HG03135 (cell line): ENCODE measurements at regions not wholly inside any gene's neighbourhood (a gene's known extent, or its start where the extent isn't known, plus 50 kb on each side); places are given as distances from the start of the nearest gene placed in this dataset.

Experiments
- ATAC-seq: cut with Tn5 transposase; IDR thresholded peaks from one replicate; pipeline ENCODE4 v1.9.1; 2021; ENCODE audit warnings: mild to moderate bottlenecking, moderate library complexity; ENCODE audit not compliant: unreplicated experiment

DNA sequence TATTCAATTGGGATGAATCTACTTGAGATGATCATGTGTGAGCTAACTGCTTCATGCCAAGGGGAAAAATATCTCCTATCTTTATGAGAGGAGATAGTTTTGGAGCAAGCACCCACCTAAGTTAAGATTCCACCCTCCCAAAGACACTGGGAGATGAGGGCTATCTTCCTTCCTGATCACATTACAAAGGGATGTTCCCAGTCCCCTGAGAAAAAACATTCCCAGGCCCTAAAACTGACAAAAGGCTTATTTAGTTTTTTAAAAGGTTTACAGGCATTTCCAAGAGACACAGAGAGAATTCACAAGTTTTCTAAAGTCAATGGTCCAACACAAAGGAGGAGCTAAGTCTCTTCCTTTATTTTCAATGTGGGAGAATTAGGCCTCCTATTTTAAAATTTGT, 401.5 kb downstream of the FBXO15 start:
- ATAC-seq = no peak

DNA sequence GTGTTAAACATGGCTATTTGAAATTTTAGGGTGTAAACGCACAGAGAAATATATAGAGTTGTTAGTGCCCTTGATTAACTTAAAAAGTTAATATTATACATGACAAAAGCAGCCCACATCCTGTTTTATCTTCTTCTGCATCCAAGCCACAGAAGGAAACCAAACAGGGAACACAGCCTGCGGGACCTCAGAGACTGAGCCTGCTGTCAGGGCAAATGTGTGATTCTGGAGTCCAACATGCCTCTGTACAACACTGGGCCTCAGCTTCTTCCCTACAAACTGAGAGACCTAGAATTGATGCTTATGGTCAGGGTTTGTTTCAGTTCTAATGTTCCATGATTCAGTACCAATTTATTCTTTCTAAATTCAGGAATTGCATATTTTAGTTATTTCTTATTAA, 404.7 kb downstream of the FBXO15 start:
- no peak for ATAC-seq

DNA sequence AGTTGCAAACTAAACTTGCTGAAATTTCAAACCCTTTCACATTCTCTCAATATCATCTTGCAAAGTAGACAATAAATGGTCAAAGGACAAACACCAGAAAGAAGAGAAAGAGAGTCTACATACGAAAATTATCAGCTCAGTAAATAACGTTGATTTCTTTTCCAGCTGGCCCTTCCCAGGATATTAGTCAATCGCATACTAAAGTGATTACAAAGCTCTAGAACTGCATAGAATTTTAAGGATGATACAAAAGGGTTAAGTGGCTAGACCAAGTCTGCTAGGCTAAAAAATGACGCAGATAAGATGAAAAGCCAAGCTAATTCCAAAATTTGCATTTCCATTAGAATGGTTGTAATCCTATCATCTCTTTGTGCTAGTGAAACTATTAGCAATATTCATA, 405.7 kb downstream of the FBXO15 start:
- no peak for ATAC-seq

DNA sequence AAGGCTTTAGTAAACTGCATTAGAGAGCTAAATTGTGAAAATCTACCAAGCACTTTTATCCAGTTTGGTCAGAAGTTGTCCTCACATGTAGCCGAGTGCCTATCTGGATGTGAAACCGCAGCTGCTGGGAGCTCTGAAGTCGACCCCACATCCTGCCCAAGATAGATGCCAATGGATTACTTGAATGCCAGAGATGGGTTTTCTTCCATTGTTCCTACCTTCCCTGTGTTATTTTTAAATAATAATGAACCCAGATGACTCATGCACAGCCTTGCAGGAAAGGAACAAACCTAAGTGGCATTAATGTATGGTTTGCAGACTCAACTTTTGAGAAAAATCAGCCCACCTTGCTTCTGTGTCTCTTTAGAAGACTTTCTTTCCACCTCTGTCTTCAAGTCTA, 408.5 kb downstream of the FBXO15 start:
- ATAC-seq = no peak

DNA sequence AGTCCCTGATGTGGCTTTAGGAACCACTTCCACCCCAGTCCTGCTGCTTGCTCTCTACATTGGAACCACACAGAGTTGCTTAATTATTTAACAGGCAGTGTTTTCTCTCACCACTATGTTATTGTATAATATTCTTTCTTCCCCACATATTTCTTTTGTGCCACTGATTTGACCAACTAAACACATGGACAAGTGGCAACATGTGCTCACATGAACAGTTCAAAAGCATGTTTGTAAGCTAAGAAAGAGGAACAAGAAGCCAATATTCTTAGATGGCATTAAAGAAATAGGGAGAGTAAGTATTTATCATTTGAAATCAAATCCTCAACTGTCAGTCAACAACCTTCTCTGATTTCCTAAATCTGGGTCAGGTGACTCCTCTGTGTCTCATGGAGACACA, 409.6 kb downstream of the FBXO15 start:
- no peak for ATAC-seq

DNA sequence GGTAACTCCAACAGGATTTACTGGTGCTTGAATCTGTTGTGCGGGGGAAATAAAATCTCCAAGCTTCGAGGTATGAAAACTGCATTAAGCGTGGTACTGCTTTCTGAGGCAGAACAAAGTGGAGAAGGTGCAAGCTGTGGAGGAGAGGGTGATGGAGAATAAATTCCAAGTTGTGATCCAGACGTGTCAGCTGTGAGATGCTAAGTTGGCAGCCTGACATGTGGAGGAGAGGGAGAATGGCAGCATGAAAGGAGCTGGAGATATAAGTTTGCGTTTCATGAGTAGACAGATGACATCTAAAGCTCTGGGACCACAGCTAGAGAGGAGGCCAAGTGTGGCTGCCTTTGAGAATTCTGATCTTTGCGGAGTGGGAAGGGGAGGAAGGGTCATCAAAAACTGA, 411.8 kb downstream of the FBXO15 start:
- no peak for ATAC-seq

DNA sequence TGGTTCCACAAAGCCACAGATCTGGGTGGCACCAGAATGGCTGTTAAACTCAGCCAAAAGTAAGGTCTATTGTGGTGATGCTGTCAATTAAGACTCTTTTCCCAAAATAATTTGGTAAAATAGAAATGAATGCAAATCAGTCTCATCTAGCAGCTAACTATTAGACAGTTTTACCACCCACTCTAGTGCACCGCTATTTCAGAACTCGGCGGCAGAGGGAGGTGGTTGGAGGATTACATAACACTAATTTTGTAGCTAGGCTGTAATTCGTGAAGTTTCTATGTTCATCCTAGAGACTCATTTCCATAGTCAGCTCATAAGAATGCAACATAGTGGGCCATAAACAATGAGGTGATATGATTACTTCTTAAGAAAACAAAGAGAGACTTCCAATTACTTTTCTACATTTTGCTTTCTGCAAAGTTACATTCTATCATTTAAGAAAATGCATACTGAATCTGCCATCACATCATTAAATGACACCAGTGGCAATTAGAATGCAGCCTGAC, 413.8 kb downstream of the FBXO15 start:
- no peak for ATAC-seq

DNA sequence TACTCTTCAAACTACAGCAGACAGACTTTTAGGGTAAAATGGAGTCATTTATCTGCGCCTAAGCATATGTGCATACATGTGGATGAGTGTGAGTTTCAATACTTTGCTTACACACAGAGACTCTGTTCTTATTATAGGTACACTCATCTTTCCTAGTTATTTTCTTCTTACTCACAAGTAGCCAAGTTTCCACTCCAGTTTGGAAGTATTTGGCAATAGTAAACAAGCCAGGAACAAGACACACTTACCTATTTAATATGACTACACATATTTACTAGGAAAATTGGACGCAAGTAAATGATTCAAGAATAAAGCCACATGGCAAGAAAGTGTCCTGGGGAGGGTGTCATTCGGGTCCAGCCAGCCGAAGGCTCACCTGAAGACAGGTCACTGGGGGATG, 414.3 kb downstream of the FBXO15 start:
- no peak for ATAC-seq

DNA sequence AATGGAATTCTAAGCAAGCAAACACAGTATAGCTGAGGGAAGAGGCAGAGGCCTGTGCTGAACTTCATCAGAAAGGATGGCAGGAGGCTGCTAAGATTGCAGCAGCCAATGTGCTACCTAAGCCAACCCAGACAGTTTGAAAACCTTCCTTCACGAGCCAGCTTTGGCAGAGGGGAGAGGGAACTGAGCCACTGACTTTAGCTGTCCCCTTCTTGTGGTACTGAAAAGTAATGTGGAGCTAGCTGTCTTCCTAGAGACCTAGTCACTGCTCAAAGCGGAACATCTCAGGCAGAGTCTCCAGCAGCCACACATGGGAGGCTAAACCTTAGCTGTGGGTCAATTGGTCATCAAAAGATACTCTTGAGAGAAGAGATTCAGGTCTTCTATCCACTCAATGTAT, 419.0 kb downstream of the FBXO15 start:
- ATAC-seq = no peak

DNA sequence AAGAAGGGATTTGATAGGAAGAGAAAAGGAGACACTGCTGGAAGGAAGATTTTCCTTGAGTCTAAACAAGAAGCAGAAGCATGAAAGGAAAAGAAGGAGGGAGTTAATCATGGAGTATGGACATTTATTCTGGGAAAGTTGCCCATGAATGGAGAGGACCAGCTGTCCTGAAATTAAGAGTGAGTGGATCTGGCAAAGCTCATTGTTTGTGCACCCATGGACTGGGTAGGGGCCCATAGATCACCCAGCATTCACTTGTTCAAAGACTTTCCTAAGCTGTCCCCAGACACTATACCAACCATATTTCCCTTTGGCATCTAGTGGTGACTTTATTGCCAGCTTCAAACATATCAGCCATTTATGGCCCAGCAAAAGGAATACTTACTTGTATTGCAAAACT, 422.7 kb downstream of the FBXO15 start:
- no peak for ATAC-seq

DNA sequence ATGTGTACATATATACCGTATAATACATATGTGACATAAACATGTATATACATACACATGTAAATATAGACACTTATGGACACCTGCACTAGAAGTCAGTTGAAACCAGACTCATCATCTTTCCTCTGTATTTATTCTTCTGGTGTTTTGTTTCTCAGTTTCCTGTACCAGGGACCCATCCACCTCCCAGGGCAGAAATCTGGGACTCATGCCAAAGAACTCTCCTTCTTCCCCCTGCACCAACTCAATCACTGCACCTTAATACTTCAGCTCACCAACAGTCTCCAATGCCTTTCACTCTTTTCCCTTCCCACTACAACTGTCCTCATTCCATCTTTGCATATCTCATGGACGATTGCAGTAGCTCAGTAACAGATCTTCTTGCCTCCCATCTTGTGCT, 428.0 kb downstream of the FBXO15 start:
- ATAC-seq = no peak

DNA sequence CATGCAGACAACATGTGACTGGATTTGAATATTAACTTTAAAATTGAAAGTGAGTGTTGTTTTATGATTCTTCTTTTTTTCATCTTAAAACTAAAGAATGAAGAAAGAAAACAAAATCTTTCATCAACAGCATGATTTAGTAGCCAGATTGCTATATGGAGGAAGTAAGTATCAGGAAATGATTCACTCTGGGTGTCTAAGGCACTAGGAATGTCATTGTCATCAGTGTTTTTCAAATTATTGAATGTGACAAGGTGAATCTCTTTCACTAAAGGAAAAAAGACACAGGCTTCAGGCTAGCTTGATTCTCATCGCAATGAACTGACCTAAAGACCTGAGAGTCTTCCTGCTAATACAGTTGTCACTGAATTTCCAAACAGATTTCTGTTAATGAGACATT, 430.1 kb downstream of the FBXO15 start:
- ATAC-seq = no peak

DNA sequence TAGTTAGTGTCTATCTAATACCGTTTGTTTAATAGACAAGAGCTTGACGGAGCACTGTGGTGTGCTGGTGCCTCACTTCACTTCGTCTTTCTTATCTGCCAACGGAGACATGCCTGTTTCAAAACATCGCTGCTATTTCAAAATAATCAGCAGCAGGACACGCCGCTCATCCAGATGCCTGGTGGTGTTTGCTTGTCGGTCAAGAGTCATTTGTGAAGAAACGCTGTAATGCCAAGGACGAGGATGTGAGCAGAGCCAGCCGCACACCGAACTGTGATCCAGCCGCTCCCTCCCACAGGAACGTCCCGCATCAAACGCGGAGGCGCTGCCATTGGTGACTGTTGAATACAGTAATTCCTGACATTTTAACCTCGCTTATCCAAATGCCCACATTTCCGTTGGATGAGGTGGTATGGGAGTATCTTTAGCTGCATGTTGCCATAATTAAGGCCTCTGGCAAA, 432.4 kb downstream of the FBXO15 start:
- ATAC-seq = no peak

DNA sequence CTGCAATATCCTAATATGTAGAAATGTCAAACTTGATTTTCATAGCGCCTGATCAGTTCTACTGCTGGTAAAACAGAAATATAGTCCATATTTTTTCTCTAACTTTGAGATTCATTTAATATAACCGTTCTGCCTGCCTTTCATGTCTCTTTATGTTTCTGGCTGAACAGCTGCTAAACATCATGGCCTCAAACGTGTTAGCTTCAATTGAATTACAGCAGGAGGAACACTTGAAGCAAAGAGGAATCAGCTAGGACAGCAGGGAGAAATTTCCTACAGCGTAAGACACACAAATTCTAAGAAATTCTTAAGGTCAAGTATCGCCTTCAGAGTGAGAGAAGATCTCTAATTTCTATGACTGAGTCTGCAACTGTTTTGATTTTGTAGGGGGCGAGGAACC, 433.2 kb downstream of the FBXO15 start:
- no peak for ATAC-seq

DNA sequence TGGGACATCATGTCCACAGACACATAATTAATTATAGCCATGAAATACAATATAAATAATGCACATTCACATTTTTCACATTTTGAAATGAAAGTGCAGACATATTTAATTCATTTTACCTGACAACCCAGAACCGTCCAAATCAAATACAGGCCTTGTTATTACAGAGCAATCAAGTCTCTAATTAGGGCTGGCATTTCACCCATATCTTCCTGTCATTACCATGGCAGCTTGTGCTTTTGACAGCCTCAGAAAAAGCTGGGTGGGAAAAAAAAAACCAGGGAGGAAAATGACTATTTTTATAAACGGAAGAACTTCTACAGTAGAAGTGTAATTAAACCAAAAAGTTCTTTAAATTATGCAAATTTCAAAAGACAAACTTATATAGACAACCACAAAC, 436.4 kb downstream of the FBXO15 start:
- no peak for ATAC-seq

DNA sequence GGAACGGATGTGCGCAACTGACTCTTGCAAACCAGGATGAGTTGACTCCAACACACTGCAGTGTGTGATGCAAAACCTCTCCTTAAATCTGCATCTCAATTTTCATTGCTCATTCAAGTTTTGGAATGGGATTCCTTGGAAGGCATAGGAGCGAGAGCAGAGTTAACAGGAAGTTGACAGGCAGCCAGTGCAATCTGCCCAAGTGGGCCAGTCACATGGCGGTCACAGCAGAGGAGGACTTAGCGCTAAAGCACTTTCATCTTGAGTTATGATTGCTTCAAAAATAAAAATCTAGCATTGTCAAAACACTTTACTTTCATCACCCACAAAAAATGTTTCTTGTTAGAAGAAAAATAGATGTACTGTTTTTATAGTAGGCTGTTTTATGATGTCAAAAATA, 439.0 kb downstream of the FBXO15 start:
- no peak for ATAC-seq

DNA sequence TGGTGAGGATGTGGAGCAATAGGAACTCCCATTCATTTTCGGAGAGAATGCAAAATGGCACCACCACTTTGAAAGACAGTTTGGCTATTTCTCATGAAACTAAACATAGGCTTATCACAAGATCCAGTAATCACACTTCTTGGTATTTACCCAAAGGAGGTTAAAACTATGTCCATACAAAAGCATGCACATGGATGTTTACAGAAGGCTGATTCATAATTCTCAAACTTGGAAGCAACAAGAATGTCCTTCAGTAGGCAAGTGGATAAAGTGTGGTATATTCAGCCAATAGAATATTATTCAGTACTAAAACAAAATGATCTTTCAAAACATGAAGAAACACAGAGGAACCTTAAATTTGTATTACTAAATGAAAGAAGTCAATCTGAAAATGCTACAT, 440.6 kb downstream of the FBXO15 start:
- no peak for ATAC-seq

DNA sequence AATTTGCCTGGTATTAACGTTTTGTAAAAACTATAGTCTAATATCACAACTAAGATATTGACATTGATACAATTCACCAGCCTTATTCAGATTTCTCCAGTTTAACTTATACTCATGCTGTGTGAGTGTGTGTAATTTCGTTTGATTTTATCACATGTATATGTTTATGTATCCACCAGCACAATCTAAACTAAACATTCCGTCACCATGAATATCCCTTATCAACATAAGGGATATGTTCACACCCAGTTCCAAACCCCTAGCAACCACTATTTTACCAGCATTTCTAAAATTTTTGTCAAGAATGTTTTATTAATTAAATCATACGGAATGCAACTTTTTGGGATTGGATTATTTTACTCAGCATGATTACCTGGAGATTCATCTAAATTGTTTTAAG, 450.3 kb downstream of the FBXO15 start:
- no peak for ATAC-seq

DNA sequence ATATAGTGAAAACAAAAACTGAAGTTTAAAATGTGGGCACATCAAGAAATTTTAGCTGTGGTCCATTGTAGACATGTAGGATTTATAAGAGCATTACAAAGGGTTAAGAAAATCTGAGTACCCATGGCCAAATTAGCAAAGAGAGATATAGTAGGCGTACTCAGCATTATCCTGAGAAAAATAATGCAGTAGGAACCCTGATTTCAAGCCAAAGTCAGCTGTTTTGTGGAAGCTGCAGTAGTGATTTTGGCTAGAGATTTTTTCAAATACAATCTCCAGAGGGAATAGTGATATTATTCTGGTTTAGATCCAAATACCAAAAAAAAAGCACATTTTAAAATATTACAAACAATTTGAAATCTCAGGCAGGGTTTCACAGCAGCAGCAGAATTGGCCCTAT, 450.9 kb downstream of the FBXO15 start:
- no peak for ATAC-seq

DNA sequence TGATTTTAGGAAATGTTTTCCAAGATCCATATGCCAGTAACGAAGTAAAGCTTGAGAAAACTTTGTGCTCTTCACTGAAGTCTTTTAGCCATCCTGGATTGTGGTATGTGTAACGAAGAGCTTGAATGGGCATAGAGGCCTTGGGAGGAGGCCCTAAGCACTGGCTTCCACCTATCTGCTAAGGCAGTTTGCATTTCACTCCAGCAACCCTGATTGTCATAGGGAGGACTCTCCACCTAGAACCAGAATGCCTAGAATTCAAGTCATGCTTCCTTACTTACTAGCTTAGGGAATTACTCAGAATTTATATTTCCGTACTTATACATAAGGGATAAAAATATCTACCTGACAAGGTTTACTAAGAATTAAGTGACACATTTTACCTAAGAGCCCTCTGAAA, 451.5 kb downstream of the FBXO15 start:
- no peak for ATAC-seq

DNA sequence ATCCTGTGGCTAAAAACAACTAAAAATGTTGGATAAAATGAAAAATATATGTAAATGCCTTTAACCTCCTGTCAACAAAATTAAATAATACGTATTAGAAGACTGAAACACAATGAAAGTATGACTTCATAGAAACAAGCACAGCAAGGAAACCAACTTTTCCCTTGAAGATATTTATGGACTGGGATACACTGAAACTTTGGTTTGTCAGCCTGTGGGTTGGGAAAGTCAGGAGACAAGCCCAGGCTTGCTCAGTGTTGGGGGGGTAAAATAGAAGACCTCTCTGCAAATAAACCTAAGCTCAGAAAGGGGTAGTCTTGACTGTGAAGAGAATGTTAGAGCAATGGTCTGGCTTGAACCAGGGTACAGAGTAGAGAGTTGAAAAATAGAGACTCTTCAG, 454.5 kb downstream of the FBXO15 start:
- no peak for ATAC-seq

DNA sequence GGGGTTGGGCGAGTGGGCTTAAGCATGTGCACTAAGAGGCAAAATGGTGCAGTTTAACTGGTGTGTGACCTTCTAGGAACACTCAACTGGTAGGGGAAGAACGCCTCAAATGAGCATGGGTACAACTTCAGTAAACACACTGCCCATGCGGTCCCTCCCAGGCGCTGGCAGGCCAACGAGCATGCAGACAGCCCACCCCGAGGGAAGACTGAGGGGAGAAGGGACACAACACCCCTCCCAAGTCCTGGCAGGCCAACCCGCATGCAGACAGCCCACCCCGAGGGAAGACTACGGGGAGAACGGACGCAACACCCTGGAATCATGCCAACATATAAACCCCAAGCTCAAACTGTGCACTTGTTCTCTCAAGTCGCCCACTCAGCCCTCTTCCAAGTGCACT, 456.0 kb downstream of the FBXO15 start:
- no peak for ATAC-seq

DNA sequence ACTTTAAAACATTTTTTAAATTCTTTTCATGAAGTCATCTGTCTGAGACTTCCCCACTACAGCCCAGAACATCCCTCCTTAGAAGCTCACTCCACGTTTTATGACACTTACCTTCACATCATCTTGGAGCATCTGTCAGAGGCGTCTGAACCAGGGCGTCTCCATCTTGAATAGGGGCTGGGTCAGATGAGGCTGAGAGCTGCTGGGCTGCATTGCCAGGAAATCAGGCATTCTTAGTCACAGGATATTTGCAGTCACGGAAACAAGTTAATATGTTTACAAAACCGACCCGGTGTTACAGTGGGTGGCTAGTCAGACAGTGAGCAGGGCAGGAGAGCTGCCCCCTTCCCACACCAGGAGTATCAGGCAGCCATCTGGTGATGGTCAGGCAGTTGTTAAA, 456.5 kb downstream of the FBXO15 start:
- no peak for ATAC-seq

DNA sequence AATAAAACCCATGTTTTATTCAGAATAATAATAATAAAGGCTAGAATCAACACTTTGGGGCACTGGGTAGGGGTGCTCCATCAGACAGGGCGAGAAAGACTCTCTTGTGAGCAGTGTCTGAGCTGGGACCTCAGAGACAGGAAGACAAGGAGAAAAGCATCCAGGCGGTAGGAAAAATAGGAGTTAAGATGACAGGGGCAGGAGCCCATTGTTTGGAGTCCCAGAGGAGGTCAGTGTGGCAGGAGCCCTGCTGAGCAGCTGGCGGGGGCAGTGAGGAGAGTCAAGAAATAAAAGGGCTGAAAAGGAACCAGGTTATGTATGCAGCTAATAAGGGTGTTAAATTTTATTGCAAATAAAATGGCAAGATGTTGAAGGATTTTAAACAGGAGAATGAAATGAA, 457.4 kb downstream of the FBXO15 start:
- ATAC-seq = no peak
